ENCODE measurements at regions not wholly inside any gene's neighbourhood (a gene's known extent, or its start where the extent isn't known, plus 50 kb on each side); places are given as distances from the start of the nearest gene placed in this dataset.

DNA sequence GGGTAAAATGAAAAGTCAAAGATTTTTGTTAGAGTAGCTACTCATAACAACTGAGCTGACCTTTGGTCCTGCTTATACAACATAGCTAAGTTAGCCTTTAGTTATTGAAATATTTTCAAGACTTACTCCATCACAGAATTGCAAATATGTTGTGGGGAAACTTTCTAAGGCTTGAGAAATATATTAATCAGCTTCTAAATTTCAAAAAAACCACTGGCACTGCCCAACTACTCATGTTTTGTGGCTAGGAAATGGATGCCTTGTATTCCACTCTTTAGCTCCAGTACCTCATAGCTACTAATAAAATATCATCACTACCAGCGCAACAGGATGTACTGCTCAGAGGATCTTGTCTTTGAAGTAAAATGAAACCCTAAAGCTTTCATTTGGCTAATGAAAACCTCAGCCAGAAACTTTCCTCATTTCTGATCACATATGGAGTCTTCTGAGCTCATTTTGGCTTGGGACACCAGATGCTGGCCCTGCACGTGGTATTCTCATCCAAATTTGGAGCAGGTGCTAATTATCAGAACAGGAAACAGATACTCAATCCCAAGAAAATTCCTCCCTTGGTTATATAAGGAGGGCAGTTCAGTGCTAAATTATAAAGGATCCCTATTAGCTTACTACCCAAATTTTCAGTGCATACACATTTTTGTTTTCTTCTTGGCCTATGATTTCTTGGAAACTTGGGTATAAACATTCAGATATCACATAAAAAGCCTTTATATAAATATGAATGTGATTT lies 690.7 kb downstream of the ADGRL2 start:
- H3K36me3 ChIP-seq, result no peaks in the 10 kb centered on the region
- no peaks in the 10 kb centered on the region for H3K27me3 ChIP-seq
- H3K9me3 ChIP-seq, result no peaks in the 10 kb centered on the region
- intact Hi-C loops (cut with DNase I; ENCODE audit: low total_unique reads), result no loop called here
- no peaks in the 10 kb centered on the region for H3K4me1 ChIP-seq
- ATAC-seq, result no peak
- DNase-seq, result no peak
- H3K4me3 ChIP-seq, result no peak overlapping the region
- TF ChIP-seq POLR2A (IDR thresholded peaks at IDR 0.05) (no peak), CTCF (IDR thresholded peaks at IDR 0.05 in 4 of 5, conservative IDR thresholded peaks at IDR 0.05 in 1 of 5) (no peak)
- in situ Hi-C loops (cut with MboI; ENCODE audit: low sequenced_read_pairs in 4 of 4), result no loop called here
- no peak overlapping the region for H3K27ac ChIP-seq

- Histone ChIP-seq H3K36me3 (no peaks in the 10 kb centered on the region), H3K4me3 (no peak overlapping the region), H3K9me3 (no peaks in the 10 kb centered on the region), H3K4me1 (no peaks in the 10 kb centered on the region), H3K27ac (no peak overlapping the region), H3K27me3 (no peaks in the 10 kb centered on the region)
- TF ChIP-seq CTCF (IDR thresholded peaks at IDR 0.05 in 4 of 5, conservative IDR thresholded peaks at IDR 0.05 in 1 of 5), result no peak
- TF ChIP-seq POLR2A (IDR thresholded peaks at IDR 0.05), result no peak
- DNase-seq (no peak), ATAC-seq (no peak)
- intact Hi-C loops (cut with DNase I; ENCODE audit: low total_unique reads), result no loop called here
- in situ Hi-C loops (cut with MboI; ENCODE audit: low sequenced_read_pairs in 4 of 4), result no loop called here
Measured at GRCh38 chr1:82487778-82488177, 687.0 kb downstream of the ADGRL2 start.

- no peaks in the 10 kb centered on the region for H3K9me3 ChIP-seq
- H3K4me1 ChIP-seq, result no peaks in the 10 kb centered on the region
- no peaks in the 10 kb centered on the region for H3K36me3 ChIP-seq
- no peak for ATAC-seq
- no peak for TF ChIP-seq CTCF (IDR thresholded peaks at IDR 0.05 in 4 of 5, conservative IDR thresholded peaks at IDR 0.05 in 1 of 5)
- no peak for TF ChIP-seq POLR2A (IDR thresholded peaks at IDR 0.05)
- H3K4me3 ChIP-seq, result no peak overlapping the region
- intact Hi-C loops (cut with DNase I; ENCODE audit: low total_unique reads), result no loop called here
- H3K27me3 ChIP-seq, result no peaks in the 10 kb centered on the region
- in situ Hi-C loops (cut with MboI; ENCODE audit: low sequenced_read_pairs in 4 of 4), result no loop called here
- DNase-seq, result no peak
- no peak overlapping the region for H3K27ac ChIP-seq
Measured at GRCh38 chr1:82486969-82487368, 686.2 kb downstream of the ADGRL2 start.

DNA sequence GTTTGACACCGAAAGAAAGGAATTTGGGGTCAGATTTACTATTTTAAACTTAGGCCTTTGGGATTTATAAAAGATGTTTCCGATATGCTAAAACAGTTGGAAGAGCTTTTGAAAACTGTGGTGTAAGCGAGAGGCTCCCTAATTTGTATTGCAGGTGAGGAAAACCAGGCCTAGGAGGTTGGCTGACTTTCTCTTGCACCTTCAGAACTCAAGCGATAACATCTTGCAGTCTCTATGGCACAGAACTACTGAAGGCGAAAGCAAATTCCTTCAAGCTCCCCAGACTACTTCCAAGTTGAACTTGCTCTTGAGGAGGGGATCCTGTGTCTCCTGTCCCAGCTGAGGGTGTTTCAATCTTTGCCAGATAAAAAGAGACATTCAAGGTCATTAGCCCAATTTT lies 685.7 kb downstream of the ADGRL2 start:
- TF ChIP-seq CTCF (IDR thresholded peaks at IDR 0.05 in 4 of 5, conservative IDR thresholded peaks at IDR 0.05 in 1 of 5), result no peak
- no peak for TF ChIP-seq POLR2A (IDR thresholded peaks at IDR 0.05)
- Histone ChIP-seq H3K27ac (no peak overlapping the region), H3K4me1 (no peaks in the 10 kb centered on the region), H3K36me3 (no peaks in the 10 kb centered on the region), H3K27me3 (no peaks in the 10 kb centered on the region), H3K4me3 (no peak overlapping the region), H3K9me3 (no peaks in the 10 kb centered on the region)
- DNase-seq (no peak), ATAC-seq (no peak)
- in situ Hi-C loops (cut with MboI; ENCODE audit: low sequenced_read_pairs in 4 of 4), result no loop called here
- intact Hi-C loops (cut with DNase I; ENCODE audit: low total_unique reads), result no loop called here

Measured in gastrocnemius medialis (tissue), 4 donors.